ENCODE measurements at regions not wholly inside any gene's neighbourhood (a gene's known extent, or its start where the extent isn't known, plus 50 kb on each side); places are given as distances from the start of the nearest gene placed in this dataset.
A peak's percentile ranks its signal among the peaks of the same experiment; 100 is the strongest.

DNA sequence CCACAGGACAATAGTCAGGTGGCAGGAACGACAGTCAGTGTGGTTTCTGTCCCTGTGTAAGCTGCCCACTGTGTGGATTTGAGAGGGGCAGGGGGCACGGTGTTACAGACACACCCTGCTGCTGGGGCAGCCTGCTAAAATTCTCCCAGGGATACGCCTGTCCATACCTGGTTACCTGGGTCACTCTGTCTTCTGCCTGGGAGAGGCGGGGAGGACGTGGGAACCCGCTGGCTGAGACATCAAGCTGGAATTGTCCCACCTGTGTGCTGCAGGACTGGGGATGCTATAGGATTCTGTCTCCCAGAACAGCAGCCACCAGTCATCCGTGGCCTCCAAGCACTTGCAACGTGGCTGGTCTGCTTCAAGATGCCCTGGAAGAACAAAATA, 63.8 kb upstream of the LINC01488 start:
- no peak for FAIRE-seq
- WGBS, 2 experiments (ENCODE audit: extremely low coverage in 1 of 2, insufficient coverage in 1 of 2, insufficient read length in 1 of 2, insufficient replicate concordance in 2 of 2, low coverage in 1 of 2, low lambda C conversion rate in 2 of 2, missing lambda C conversion rate in 1 of 2): 92% methylated on average over 8 of the region's 8 CpGs; no CpG with 5 or more reads in 1 of the 2 experiments

More for the DNA sequence above, 63.8 kb upstream of the LINC01488 start:
- Histone ChIP-seq H3K9me3 (ENCODE audit: insufficient read depth in 2 of 2, low read depth in 1 of 2, low read length in 1 of 2) (no peaks in the 10 kb centered on the region), H2AK5ac (ENCODE audit: low read depth, low read length) (0 out of 2 replicates have a peak overlapping the region, but pooled peaks have one; percentile 55), H2BK5ac (ENCODE audit: low read depth, low read length) (peak overlapping the region; percentile 16; the same call in 1 of the 2 replicates), H3K23me2 (ENCODE audit: low read depth, low read length) (no peaks in the 10 kb centered on the region), H3K27me3 (replicated peaks in 1 of 4; ENCODE audit: control insufficient read depth in 3 of 4, extremely low read depth in 1 of 4, insufficient read depth in 3 of 4, low read length in 3 of 4) (no peaks in the 10 kb centered on the region), H3K36me3 (ENCODE audit: control insufficient read depth in 2 of 4, insufficient read depth in 4 of 4, low read length in 3 of 4) (no peaks in the 10 kb centered on the region), H2BK15ac (ENCODE audit: low read length) (peak overlapping the region; percentile 75; the same call in 1 of the 2 replicates), H3K4me1 (replicated peaks in 1 of 4; ENCODE audit: control insufficient read depth in 3 of 4, insufficient read depth in 4 of 4, low read length in 3 of 4) (peaks cover 0 to 11% (median 5%) of the 10 kb centered on the region in 4 experiments; a peak in 4 of 7 replicates), H3K18ac (ENCODE audit: extremely low read depth, low read length) (peak overlapping the region; percentile 43; the same call in 1 of the 2 replicates), H3K4ac (replicated peaks; ENCODE audit: insufficient read length, low read depth, low read length) (peak overlapping the region; percentile 59), H3K9ac (replicated peaks in 1 of 4; ENCODE audit: extremely low read depth in 1 of 4, low read depth in 3 of 4, low read length in 3 of 4) (no peak overlapping the region), H3K79me1 (ENCODE audit: low read depth, low read length) (no peaks in the 10 kb centered on the region), H3K27ac (ENCODE audit: low read depth, low read length) (no peak overlapping the region), H2BK20ac (ENCODE audit: low read length) (no peak overlapping the region), H4K91ac (replicated peaks; ENCODE audit: insufficient read length, low read length) (peak overlapping the region; percentile 53), H3K14ac (ENCODE audit: insufficient read length) (no peak overlapping the region), H2BK12ac (ENCODE audit: low read depth, low read length) (peak overlapping the region; percentile 87; the same call in 1 of the 2 replicates), H3K56ac (replicated peaks; ENCODE audit: insufficient read length, low read depth, low read length) (no peak overlapping the region), H3K4me2 (ENCODE audit: insufficient read depth in 1 of 2, low read depth in 2 of 2, low read length in 2 of 2) (no peak overlapping the region), H3K4me3 (ENCODE audit: extremely low read depth in 1 of 4, insufficient read depth in 2 of 4, low read depth in 3 of 4, low read length in 4 of 4) (no peak overlapping the region), H2BK120ac (replicated peaks; ENCODE audit: low read depth, low read length) (no peak overlapping the region), H3K23ac (ENCODE audit: insufficient read length) (no peak overlapping the region), H4K5ac (ENCODE audit: insufficient read length, low read depth, low read length) (no peak overlapping the region), H4K20me1 (replicated peaks in 1 of 2; ENCODE audit: control insufficient read depth in 1 of 2, insufficient read depth in 2 of 2, low read length in 2 of 2) (no peaks in the 10 kb centered on the region), H4K8ac (ENCODE audit: extremely low read depth, insufficient read depth, low read length) (no peak overlapping the region; the same call in 1 of the 2 replicates), H2AFZ (ENCODE audit: low read length) (no peak overlapping the region), H3K79me2 (ENCODE audit: control insufficient read depth in 1 of 2, insufficient read depth in 2 of 2, low read length in 2 of 2) (no peaks in the 10 kb centered on the region)
- ChIA-PET CTCF (ENCODE audit: partially characterized antibody) (no interaction called here), POLR2A (ENCODE audit: partially characterized antibody) (interaction anchor here (0.9 kb wide), 1 partner anchor 39 kb away, joined by 3 read pairs; no protein-coding TSS in a partner anchor)
- DNase-seq (ENCODE audit: low read depth in 1 of 2, low spot score in 2 of 2): no peak
- TF ChIP-seq TAF1 (IDR thresholded peaks at IDR 0.05; ENCODE audit: low read depth, low read length): no peak
- TF ChIP-seq BCL11A (IDR thresholded peaks at IDR 0.05; ENCODE audit: low read depth in 2 of 2, low read length in 2 of 2): no peak
- TF ChIP-seq SIX5 (IDR thresholded peaks at IDR 0.05; ENCODE audit: low read depth, low read length): no peak
- TF ChIP-seq PHF8 (conservative IDR thresholded peaks at IDR 0.05; ENCODE audit: low read depth, low read length): no peak
- no peak for TF ChIP-seq JUN (IDR thresholded peaks at IDR 0.05; ENCODE audit: low read depth, low read length)
- TF ChIP-seq SIN3A (conservative IDR thresholded peaks at IDR 0.05 in 1 of 2, IDR thresholded peaks at IDR 0.05 in 1 of 2; ENCODE audit: low read depth in 1 of 2, low read length in 2 of 2): no peak
- TF ChIP-seq CBX8 (IDR thresholded peaks at IDR 0.05; ENCODE audit: borderline replicate concordance, low read depth, low read length): no peak
- TF ChIP-seq CTBP2 (IDR thresholded peaks at IDR 0.05; ENCODE audit: borderline replicate concordance, insufficient read depth, insufficient read length, low read length): no peak
- TF ChIP-seq CREB1 (IDR thresholded peaks at IDR 0.05): no peak
- no peak for TF ChIP-seq NRF1 (IDR thresholded peaks at IDR 0.05; ENCODE audit: low read depth, low read length)
- TF ChIP-seq, protein P1, sequence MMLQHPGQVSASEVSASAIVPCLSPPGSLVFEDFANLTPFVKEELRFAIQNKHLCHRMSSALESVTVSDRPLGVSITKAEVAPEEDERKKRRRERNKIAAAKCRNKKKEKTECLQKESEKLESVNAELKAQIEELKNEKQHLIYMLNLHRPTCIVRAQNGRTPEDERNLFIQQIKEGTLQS (IDR thresholded peaks at IDR 0.05; ENCODE audit: insufficient read depth, low read depth, low read length): no peak
- TF ChIP-seq TEAD4 (IDR thresholded peaks at IDR 0.05; ENCODE audit: low read depth, low read length): no peak

All from H1 (cell line).